GM12891 (cell line): ENCODE measurements at regions not wholly inside any gene's neighbourhood (a gene's known extent, or its start where the extent isn't known, plus 50 kb on each side); places are given as distances from the start of the nearest gene placed in this dataset.

Source experiments
- PAX5 ChIP-seq: IDR thresholded peaks from 2 replicates; pipeline ENCODE4 v1.6.1; 2011; ENCODE audit warnings: low read length, moderate library complexity, mild to moderate bottlenecking; ENCODE audit not compliant: insufficient read depth, severe bottlenecking
- POLR2A ChIP-seq: IDR thresholded peaks from 2 replicates; pipeline ENCODE4 v1.6.1; 2011; ENCODE audit warnings: low read depth, low read length, control low read depth
- POLR2AphosphoS5 ChIP-seq: IDR thresholded peaks from 2 replicates; pipeline ENCODE4 v1.6.1; 2011; ENCODE audit warnings: low read depth, low read length, control low read depth
- SPI1 ChIP-seq: IDR thresholded peaks from 2 replicates; pipeline ENCODE4 v1.6.1; 2011; ENCODE audit warnings: low read depth, low read length, control low read depth

DNA sequence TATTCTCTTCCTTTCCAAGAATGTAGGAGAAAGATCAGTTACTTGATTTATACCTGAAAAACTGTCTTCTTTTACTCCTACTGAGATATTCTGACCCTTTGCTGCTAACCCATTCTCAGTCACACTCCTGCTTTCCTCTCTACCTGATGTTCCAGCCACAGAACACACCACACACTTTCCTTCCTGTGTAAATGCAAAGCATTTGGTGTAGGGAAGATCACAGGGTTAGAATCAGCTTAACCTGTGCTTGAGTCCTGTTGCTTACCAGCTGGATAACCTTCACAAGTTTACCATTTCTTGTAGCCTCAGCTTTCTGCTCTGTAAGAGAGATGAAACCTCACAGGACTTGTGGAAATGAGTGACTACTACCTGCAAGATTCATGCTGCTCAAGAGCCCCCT is 489.8 kb upstream of the GOLIM4 start:
- TF ChIP-seq POLR2AphosphoS5 = no peak
- TF ChIP-seq POLR2A = no peak
- no peak for TF ChIP-seq SPI1
- no peak for TF ChIP-seq PAX5
